Left colon (tissue), 2 donors: ENCODE measurements at regions not wholly inside any gene's neighbourhood (a gene's known extent, or its start where the extent isn't known, plus 50 kb on each side); places are given as distances from the start of the nearest gene placed in this dataset.
"Not testable (repeated sequence)": the region's sequence is repeated elsewhere in the genome, so short reads cannot be mapped to it uniquely, and the experiment has no call there.

Experiments used
- ATAC-seq: fragments of 200-7000 bp; cut with Tn5 transposase; one replicate; pipeline ENCODE4 v1.9.1; 2020; ENCODE audit warnings: mild to moderate bottlenecking, moderate library complexity
- DNase-seq, 2 donors: peaks; one replicate each; pipeline ENCODE4 v3.0.0-alpha.2; 2020
- intact Hi-C, 2 donors: fragments of 100-400 bp; cut with DNase I in 1 of 2; cut with micrococcal nuclease in 1 of 2; formaldehyde crosslinking; loops; one replicate each; pipeline versions ENCODE4 v1.11.2 to v1.14.0; 2022; cut with DNase I, micrococcal nuclease
- donor health status: DM: no; HTN: no; CAD: no.
- donor health status: DM: yes; HTN: yes; CAD: no.

DNA sequence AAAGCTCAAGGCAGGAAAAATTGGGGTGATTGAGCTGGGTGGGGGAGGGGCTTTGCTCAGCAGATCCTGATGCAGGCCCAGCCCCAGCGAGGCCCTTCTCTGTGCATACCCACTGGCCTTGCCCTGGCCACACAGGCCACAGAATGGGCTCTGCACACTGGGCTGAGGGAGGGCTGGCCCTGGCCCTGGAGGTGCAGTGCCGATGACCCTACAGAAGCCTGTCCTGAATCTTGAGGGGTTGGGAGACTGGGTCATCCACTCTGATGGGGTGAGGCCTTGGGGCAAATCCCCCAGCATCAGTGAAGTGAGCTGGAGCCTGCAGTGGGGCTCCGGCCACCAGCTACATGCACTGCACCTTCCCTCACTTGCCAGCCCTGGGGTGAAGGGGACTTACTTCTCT is 153.1 kb downstream of the URI1 start:
- intact Hi-C loops = no loop called here
- DNase-seq (no peak), ATAC-seq (no peak)

GRCh38 chr19:30096596-30097370 is 154.7 kb downstream of the URI1 start:
- DNase-seq (no peak), ATAC-seq (no peak)
- intact Hi-C loops = no loop called here

GRCh38 chr19:30097746-30098280 is 155.8 kb downstream of the URI1 start:
- DNase-seq = no peak
- intact Hi-C loops = no loop called here

DNA sequence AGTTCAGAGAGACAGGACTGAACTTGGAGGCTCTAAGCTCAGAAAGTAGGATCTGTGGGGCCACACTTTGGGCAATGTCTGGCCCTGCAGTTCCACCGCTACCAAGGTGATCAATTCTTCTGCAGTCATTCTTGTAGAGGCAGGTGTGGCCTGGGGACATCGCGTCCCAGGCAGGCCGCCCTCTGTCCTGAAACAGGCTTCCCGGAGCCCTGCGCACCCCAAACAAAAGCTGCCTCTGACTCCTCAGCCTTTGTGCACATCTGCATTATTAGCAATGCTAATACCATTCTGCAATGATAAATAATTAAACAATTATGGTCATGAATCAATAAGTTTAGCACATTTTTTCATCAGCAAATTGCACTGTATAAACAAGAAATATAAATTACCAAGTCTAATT is 160.2 kb downstream of the URI1 start:
- DNase-seq (no peak), ATAC-seq (no peak)
- intact Hi-C loops = no loop called here

More at GRCh38 chr19:30097746-30098280, 155.8 kb downstream of the URI1 start:
- no peak for ATAC-seq

GRCh38 chr19:30102666-30103065 is 160.6 kb downstream of the URI1 start:
- intact Hi-C loops = no loop called here
- DNase-seq (no peak), ATAC-seq (no peak)

GRCh38 chr19:30103981-30104380 is 161.9 kb downstream of the URI1 start:
- no peak for DNase-seq
- intact Hi-C loops = no loop called here
- ATAC-seq = no peak

DNA sequence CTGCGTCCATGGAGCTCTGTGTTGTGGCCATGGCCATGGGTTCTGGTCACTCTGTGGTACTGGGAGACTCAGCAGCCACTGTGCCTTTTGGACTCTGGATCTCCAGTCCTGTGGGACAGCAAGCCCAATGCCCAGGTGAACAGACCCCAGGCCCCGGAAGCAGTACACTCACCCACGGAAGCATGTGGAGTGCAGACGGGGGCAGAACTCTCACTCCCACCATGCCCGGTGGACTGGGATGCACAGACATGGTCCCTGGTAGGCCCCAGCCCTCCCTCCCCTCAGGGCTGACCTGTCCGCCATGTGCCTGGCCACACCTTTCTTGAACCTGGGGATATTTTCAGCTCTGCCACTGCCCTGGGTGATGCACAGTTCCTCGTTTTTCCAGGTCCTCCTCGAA is 163.3 kb downstream of the URI1 start:
- ATAC-seq (no peak), DNase-seq (no peak)
- intact Hi-C loops = no loop called here

- intact Hi-C loops = no loop called here
- DNase-seq (no peak), ATAC-seq (no peak)
Observed at GRCh38 chr19:30105727-30106126, 163.7 kb downstream of the URI1 start.

DNA sequence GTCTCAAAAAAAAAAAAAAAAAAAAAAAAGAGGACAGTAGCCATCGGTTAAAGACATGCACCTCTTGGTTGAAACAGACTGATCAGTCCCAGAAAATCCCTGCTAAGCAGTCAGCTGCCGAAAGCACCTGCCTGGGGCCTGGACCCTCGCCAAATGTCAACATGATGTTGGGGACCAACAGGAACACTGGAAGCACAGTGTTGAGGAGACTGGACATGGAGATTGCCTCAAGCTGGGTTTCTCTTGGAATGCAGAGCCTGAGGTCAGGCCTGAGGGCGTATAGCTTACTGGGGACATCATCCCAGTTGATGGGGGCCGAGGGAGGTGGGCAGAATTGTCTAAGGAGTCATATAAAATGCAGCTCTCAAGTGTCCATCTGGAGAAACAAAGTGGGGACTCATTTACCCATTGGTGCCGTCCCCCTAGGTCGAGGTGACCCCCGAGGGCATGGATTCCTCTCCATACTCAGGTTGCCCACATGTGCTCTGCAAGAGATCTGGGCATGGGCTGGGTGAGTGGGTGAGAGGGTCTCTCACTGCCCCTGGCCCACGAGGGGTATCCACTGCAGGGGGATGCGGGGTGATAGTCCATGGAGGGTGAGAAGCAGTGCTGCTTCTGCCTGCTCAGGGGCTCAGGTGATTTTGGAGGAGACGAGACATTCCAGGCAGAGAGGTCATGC is 164.5 kb downstream of the URI1 start:
- intact Hi-C loops = no loop called here
- no peak for ATAC-seq
- no peak for DNase-seq

DNA sequence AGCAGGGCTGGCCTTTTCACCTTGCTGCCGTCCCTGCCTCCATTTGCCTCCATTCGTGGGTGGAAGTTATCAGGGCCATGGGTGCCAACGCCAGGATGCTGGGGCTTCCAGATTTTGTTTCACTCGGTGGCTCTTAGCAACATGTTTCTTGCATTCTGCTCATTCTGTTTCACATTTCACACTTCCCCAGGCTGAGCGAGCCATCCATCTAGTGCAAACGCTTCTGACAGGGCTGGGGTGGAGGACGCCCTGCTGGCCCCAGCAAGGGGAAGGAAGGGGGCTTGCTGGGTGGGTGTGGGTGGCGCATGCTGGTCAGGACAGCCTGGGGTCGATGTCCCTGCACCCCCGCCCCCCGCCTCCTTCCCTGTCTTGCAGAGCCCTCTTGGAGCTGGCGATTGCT is 165.2 kb downstream of the URI1 start:
- DNase-seq (no peak), ATAC-seq (no peak)
- intact Hi-C loops = no loop called here

- intact Hi-C loops = no loop called here
- DNase-seq (no peak), ATAC-seq (no peak)
Observed at GRCh38 chr19:30109565-30109964, 167.5 kb downstream of the URI1 start.

DNA sequence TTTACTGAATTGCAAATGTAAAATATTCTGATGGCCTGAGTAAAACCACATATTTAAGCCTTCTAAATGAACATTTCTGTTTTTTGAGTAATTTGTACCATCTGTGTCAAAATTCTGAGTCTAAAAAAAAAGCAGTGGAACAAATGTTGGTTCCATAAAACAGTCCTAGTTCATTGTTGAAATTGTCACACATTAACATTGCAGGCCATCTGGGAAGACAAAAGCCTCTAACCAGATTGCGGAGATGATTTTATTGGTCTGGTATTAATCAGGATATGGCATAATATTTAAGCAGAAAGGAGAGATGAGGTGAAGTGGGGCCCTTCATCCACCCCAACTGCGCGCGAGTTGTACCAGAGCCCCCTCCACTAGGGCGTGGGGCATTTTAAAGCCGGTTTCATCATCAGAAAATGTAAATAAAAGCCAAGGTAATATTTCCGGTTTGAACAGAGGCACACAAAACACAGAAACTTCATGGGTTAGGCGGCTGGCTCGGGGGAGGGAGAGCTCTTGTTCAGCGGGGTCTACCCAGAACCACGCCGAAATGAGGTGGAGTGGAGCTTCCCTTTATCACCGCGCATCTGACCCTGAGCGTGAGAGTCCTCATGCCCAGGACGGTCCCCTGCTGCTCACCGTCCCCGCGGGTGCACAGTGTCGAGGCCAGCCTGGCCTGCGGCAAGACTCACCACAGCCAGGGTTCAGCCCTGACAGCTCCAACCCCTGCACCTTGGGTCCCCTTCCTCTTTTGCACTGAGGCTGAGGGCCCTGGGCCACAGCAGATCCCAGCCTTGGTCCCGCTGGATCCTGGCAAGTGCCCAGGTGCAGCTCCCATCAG is 169.2 kb downstream of the URI1 start:
- intact Hi-C loops = no loop called here
- ATAC-seq = no peak
- DNase-seq = no peak

DNA sequence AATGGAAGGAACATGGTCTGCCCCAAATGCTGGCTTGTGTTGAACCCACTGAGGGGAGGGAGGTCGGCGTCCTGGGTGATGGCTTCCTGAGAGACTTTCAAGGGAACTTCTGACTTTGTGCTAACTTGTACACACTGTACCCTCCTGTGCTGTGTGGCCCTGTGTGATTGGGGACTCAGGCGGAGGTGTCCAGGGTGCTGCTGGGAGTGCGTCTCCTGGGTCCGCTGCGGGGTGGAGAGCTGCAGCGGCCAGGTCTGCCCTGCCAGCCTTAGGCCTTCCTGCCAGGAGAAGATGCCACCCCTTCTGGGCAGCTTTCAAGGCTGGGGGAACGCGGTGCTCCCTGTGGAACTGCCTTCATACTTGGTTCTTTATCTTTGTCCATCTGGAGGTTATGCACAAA is 170.1 kb downstream of the URI1 start:
- ATAC-seq (no peak), DNase-seq (no peak)
- intact Hi-C loops = no loop called here

- intact Hi-C loops = no loop called here
- DNase-seq (no peak), ATAC-seq (no peak)
Observed at GRCh38 chr19:30112666-30113065, 170.6 kb downstream of the URI1 start.

DNA sequence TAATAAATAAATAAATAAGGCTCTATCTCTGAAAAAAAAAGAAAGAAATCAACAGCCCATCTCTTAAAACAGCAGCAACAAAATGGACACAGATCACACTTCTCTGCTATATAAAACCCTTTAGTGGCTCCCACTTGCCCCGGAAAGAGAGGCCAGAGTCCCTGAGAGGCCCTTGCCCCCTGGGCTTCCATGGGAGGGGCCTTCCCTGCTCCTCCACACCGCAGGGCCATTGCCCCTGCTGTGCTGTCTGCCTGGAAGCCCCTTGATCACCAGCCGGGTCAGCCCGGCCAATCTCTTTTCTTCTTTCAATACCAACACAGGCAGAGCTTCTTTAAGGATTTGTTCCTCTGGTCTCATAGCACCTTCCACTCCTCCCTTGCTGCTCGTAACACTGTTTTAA is 171.1 kb downstream of the URI1 start:
- no peak for DNase-seq
- intact Hi-C loops = no loop called here
- no peak for ATAC-seq

- DNase-seq, ATAC-seq, intact Hi-C loops: not testable (repeated sequence)
Observed at GRCh38 chr19:30114095-30114494, 172.1 kb downstream of the URI1 start.

DNA sequence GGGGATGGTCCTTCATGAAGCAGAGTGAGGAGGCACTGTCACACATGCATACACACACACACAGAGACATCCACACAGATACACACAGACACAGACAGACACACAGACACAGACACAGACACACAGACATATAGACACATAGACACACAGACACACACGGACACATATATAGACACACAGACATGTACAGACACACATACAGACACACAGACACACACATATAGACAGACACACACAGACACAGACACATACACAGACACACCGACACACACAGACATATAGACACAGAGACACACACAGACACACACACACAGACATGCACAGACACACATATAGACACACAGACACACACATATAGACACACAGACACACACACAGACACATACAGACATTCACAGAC is 173.9 kb downstream of the URI1 start:
- intact Hi-C loops = no loop called here
- no peak for DNase-seq
- ATAC-seq = no peak

DNA sequence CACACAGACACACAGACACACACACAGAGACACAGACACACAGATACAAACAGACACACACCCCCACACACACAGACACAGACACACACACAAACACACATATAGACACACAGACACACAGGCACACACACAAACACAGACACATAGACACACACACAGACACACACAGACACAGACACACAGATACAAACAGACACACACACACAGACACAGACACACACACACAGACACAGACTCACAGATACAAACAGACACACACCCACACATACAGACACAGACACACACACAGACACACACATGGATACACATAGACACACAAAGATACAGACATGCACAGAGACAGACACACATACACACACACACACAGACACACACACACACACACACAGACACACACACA is 174.5 kb downstream of the URI1 start:
- intact Hi-C loops = no loop called here
- DNase-seq (no peak), ATAC-seq (no peak)

GRCh38 chr19:30116984-30117555 is 175.0 kb downstream of the URI1 start:
- intact Hi-C loops = no loop called here
- DNase-seq = no peak
- no peak for ATAC-seq
